HEK293T (cell line): ENCODE measurements at regions not wholly inside any gene's neighbourhood (a gene's known extent, or its start where the extent isn't known, plus 50 kb on each side); places are given as distances from the start of the nearest gene placed in this dataset.

Experiments
- ARNT ChIP-seq: fragments of 450-650 bp; IDR thresholded peaks from 2 replicates; pipeline ENCODE4 v1.6.1; 2017; ENCODE audit warnings: mild to moderate bottlenecking
- BHLHE40 ChIP-seq: fragments of 450-650 bp; IDR thresholded peaks from 2 replicates; pipeline ENCODE4 v1.6.1; 2016; ENCODE audit warnings: mild to moderate bottlenecking, moderate library complexity, borderline replicate concordance
- ELF4 ChIP-seq: fragments of 450-650 bp; IDR thresholded peaks from 2 replicates; pipeline ENCODE4 v1.6.1; 2017; ENCODE audit warnings: antibody characterized with exemption
- FOXA1 ChIP-seq: fragments of 450-650 bp; IDR thresholded peaks from 2 replicates; pipeline ENCODE4 v1.6.1; 2016; ENCODE audit warnings: mild to moderate bottlenecking
- FOXK2 ChIP-seq: fragments of 450-650 bp; IDR thresholded peaks from 2 replicates; pipeline ENCODE4 v1.6.1; 2016; ENCODE audit warnings: mild to moderate bottlenecking
- FOXM1 ChIP-seq: fragments of 450-650 bp; IDR thresholded peaks from 2 replicates; pipeline ENCODE4 v1.6.1; 2017; ENCODE audit warnings: mild to moderate bottlenecking, borderline replicate concordance
- HDGF ChIP-seq: fragments of 450-650 bp; IDR thresholded peaks from 2 replicates; pipeline ENCODE4 v1.6.1; 2017; ENCODE audit warnings: antibody characterized with exemption, borderline replicate concordance
- L3MBTL2 ChIP-seq: fragments of 450-650 bp; conservative IDR thresholded peaks from 2 replicates; pipeline ENCODE4 v1.6.1; 2016; ENCODE audit warnings: mild to moderate bottlenecking
- NFRKB ChIP-seq: fragments of 450-650 bp; IDR thresholded peaks from 2 replicates; pipeline ENCODE4 v1.6.1; 2016; ENCODE audit warnings: mild to moderate bottlenecking, moderate library complexity
- PKNOX1 ChIP-seq: fragments of 450-650 bp; IDR thresholded peaks from 2 replicates; pipeline ENCODE4 v1.6.1; 2016
- SP1 ChIP-seq: fragments of 450-650 bp; IDR thresholded peaks from 2 replicates; pipeline ENCODE4 v1.6.1; 2017
- SUZ12 ChIP-seq: fragments of 450-650 bp; IDR thresholded peaks from 2 replicates; pipeline ENCODE4 v1.6.1; 2016; ENCODE audit warnings: mild to moderate bottlenecking
- TARDBP ChIP-seq: fragments of 450-650 bp; IDR thresholded peaks from 2 replicates; pipeline ENCODE4 v1.6.1; 2016
- ZNF384 ChIP-seq: fragments of 450-650 bp; IDR thresholded peaks from 2 replicates; pipeline ENCODE4 v1.6.1; 2016

- TF ChIP-seq BHLHE40 (no peak), PKNOX1 (no peak), FOXA1 (no peak), ARNT (no peak), SP1 (no peak), SUZ12 (no peak), ELF4 (no peak), NFRKB (no peak), TARDBP (no peak), L3MBTL2 (no peak), FOXK2 (no peak), HDGF (no peak), ZNF384 (no peak), FOXM1 (no peak)
These were observed 223.7 kb downstream of the KCNC2 start for GRCh38 chr12:74985986-74986319.
